HepG2 (cell line): ENCODE measurements at regions not wholly inside any gene's neighbourhood (a gene's known extent, or its start where the extent isn't known, plus 50 kb on each side); places are given as distances from the start of the nearest gene placed in this dataset.

Experiments used
- ETV6 ChIP-seq: sonication (generic); formaldehyde crosslinking; conservative IDR thresholded peaks from 2 replicates; pipeline ENCODE4 v1.4.0; 2020; ENCODE audit warnings: missing genetic modification reagents
- EZH2 ChIP-seq: conservative IDR thresholded peaks from 2 replicates; pipeline ENCODE4 v1.6.1; 2012; ENCODE audit warnings: mild to moderate bottlenecking, low read depth, low read length, moderate library complexity
- JDP2 ChIP-seq: sonication (generic); formaldehyde crosslinking; IDR thresholded peaks from 2 replicates; pipeline ENCODE4 v1.8.1; 2022; ENCODE audit warnings: missing genetic modification reagents, borderline replicate concordance
- KLF13 ChIP-seq: sonication (generic); formaldehyde crosslinking; IDR thresholded peaks from 2 replicates; pipeline ENCODE4 v1.4.0; 2020; ENCODE audit warnings: mild to moderate bottlenecking, missing genetic modification reagents
- ZSCAN20 ChIP-seq: sonication (generic); formaldehyde crosslinking; IDR thresholded peaks from 2 replicates; pipeline ENCODE4 v1.4.0; 2020; ENCODE audit warnings: missing genetic modification reagents, mild to moderate bottlenecking, borderline replicate concordance
- TF ChIP-seq, protein P1 (sequence below), 2 experiments: sonication (generic) in 1 of 2; formaldehyde crosslinking in 1 of 2; IDR thresholded peaks; 2 replicates each; pipeline versions ENCODE4 v1.4.0 to v1.6.1; 2018 to 2020; ENCODE audit warnings: missing genetic modification reagents in 2 of 2, borderline replicate concordance in 1 of 2, low read depth in 1 of 2, mild to moderate bottlenecking in 1 of 2, missing biosample characterization in 1 of 2
- TF ChIP-seq, protein P2 (sequence below): sonication (generic); formaldehyde crosslinking; IDR thresholded peaks from 2 replicates; pipeline ENCODE4 v1.5.0; 2020; ENCODE audit warnings: mild to moderate bottlenecking, missing genetic modification reagents, moderate library complexity
- TF ChIP-seq, protein P3 (sequence below): sonication (generic); formaldehyde crosslinking; IDR thresholded peaks from 2 replicates; pipeline ENCODE4 v1.4.0; 2020; ENCODE audit warnings: missing genetic modification reagents

DNA sequence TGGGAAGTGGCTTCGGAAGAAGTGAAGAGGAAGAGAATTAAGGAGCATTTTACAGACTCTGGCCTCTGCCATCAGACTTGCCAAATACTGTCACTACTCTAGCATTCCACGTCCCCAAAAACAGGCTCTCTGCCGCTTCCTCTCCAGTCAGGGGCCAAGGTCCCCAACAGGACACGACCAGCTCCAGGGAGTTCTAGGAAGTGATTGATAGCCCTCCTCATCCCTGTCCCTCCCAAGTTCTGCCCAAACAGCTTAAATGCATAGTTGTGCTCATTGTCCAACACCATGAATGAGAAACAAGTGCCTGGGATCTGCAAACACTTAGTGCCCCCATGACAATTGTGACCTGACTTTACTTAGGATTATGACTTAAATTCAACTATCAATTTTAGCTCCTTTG is 96.5 kb downstream of the MED10 start:
- TF ChIP-seq ETV6 (CRISPR knock-in tag) (no peak), KLF13 (CRISPR knock-in tag) (no peak), JDP2 (CRISPR knock-in tag) (no peak), ZSCAN20 (CRISPR knock-in tag) (no peak), EZH2 (no peak)
- TF ChIP-seq, protein P1, sequence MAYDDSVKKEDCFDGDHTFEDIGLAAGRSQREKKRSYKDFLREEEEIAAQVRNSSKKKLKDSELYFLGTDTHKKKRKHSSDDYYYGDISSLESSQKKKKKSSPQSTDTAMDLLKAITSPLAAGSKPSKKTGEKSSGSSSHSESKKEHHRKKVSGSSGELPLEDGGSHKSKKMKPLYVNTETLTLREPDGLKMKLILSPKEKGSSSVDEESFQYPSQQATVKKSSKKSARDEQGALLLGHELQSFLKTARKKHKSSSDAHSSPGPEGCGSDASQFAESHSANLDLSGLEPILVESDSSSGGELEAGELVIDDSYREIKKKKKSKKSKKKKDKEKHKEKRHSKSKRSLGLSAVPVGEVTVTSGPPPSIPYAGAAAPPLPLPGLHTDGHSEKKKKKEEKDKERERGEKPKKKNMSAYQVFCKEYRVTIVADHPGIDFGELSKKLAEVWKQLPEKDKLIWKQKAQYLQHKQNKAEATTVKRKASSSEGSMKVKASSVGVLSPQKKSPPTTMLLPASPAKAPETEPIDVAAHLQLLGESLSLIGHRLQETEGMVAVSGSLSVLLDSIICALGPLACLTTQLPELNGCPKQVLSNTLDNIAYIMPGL (CRISPR knock-in tag; IDR thresholded peaks at IDR 0.05; ENCODE audit: borderline replicate concordance in 1 of 2, low read depth in 1 of 2) = no peak
- TF ChIP-seq, protein P2, sequence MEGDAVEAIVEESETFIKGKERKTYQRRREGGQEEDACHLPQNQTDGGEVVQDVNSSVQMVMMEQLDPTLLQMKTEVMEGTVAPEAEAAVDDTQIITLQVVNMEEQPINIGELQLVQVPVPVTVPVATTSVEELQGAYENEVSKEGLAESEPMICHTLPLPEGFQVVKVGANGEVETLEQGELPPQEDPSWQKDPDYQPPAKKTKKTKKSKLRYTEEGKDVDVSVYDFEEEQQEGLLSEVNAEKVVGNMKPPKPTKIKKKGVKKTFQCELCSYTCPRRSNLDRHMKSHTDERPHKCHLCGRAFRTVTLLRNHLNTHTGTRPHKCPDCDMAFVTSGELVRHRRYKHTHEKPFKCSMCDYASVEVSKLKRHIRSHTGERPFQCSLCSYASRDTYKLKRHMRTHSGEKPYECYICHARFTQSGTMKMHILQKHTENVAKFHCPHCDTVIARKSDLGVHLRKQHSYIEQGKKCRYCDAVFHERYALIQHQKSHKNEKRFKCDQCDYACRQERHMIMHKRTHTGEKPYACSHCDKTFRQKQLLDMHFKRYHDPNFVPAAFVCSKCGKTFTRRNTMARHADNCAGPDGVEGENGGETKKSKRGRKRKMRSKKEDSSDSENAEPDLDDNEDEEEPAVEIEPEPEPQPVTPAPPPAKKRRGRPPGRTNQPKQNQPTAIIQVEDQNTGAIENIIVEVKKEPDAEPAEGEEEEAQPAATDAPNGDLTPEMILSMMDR (CRISPR knock-in tag) = no peak
- TF ChIP-seq, protein P3, sequence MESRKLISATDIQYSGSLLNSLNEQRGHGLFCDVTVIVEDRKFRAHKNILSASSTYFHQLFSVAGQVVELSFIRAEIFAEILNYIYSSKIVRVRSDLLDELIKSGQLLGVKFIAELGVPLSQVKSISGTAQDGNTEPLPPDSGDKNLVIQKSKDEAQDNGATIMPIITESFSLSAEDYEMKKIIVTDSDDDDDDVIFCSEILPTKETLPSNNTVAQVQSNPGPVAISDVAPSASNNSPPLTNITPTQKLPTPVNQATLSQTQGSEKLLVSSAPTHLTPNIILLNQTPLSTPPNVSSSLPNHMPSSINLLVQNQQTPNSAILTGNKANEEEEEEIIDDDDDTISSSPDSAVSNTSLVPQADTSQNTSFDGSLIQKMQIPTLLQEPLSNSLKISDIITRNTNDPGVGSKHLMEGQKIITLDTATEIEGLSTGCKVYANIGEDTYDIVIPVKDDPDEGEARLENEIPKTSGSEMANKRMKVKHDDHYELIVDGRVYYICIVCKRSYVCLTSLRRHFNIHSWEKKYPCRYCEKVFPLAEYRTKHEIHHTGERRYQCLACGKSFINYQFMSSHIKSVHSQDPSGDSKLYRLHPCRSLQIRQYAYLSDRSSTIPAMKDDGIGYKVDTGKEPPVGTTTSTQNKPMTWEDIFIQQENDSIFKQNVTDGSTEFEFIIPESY (CRISPR knock-in tag) = no peak
